GM13976 (cell line): ENCODE measurements at regions not wholly inside any gene's neighbourhood (a gene's known extent, or its start where the extent isn't known, plus 50 kb on each side); places are given as distances from the start of the nearest gene placed in this dataset.

ENCODE experiments used
- DNase-seq: peaks from one replicate; pipeline ENCODE4 v3.0.0; 2012; ENCODE audit warnings: low spot score
- CTCF ChIP-seq: IDR thresholded peaks from 2 replicates; pipeline ENCODE4 v1.5.1; 2012; ENCODE audit warnings: borderline replicate concordance, mild to moderate bottlenecking; ENCODE audit not compliant: insufficient read depth; ENCODE audit errors: extremely low read depth, missing control alignments, control extremely low read depth
- in situ Hi-C: fragments of 300-500 bp; cut with MboI; formaldehyde crosslinking; loops from one replicate; pipeline ENCODE4 v1.12.0; 2022; ENCODE audit warnings: low sequenced_read_pairs, mixed read lengths, inconsistent platforms; ENCODE audit not compliant: unreplicated experiment

DNA sequence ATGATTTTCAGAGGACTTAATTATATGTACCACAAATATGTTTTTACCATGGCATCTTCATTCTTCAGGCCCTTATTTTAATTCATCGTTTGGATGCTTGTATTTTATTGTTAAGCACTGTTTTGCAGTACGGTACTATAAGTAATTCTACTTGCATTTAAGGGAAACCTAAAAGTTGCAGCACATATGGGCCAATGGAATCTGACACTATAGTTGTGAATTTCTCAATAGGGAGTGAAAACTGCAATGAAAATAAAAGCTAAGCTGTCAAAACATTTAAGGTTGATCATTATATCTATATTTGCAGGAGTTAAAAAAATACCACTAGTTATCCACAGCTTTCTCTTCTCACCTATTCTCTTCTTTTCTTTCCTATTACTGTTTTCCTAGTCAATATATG lies 1071.8 kb downstream of the MAT2B start:
- TF ChIP-seq CTCF: no peak
- in situ Hi-C loops: no loop called here
- no peak for DNase-seq

- in situ Hi-C loops: no loop called here
- no peak for TF ChIP-seq CTCF
- no peak for DNase-seq
Observed at GRCh38 chr5:164577742-164578141, 1072.3 kb downstream of the MAT2B start.

- no peak for DNase-seq
- in situ Hi-C loops: no loop called here
- TF ChIP-seq CTCF: no peak
Observed at GRCh38 chr5:164578401-164578800, 1073.0 kb downstream of the MAT2B start.

DNA sequence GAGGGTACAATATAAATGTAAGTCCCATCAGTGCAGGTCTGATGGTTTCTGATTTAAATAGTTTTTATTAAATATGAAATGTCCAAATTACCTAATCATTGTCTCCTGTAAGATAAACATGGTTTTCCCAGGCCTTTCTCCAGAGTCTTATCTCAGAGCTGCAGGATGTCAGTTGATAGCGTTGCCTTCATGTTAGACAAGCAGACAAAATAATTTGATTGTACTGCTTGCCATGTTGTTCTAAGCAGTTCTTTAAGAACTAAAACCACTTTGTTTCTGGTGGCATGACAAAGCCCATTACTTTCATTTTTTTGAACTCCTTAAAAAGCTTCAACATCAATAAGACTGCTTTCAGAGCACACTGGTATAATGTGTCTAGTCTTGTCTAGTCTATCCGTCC lies 1073.5 kb downstream of the MAT2B start:
- in situ Hi-C loops: no loop called here
- DNase-seq: no peak

GRCh38 chr5:164580155-164580554 lies 1074.7 kb downstream of the MAT2B start:
- DNase-seq: no peak
- no peak for TF ChIP-seq CTCF
- in situ Hi-C loops: no loop called here

More for the DNA sequence above, 1073.5 kb downstream of the MAT2B start:
- no peak for TF ChIP-seq CTCF

GRCh38 chr5:164581889-164582288 lies 1076.5 kb downstream of the MAT2B start:
- in situ Hi-C loops: no loop called here
- TF ChIP-seq CTCF: no peak
- no peak for DNase-seq

DNA sequence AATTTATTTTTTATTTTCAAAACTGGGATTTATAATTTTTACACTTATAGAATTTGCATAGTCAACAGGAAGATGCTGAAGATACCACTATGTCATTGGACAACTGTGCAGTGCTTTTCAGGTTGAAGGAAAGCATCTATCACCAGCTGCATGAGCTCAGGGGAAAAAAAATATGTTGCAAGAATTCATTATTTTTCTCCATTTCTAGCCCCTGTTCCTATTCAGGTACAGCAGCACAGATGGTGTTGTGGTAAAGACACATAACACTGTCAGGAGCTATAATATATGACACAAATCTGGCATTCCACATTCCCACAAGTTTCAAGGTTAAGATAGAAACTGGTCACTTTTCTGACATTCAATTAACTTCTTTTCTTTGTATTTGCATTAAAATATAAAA lies 1088.6 kb downstream of the MAT2B start:
- DNase-seq: no peak
- in situ Hi-C loops: no loop called here
- TF ChIP-seq CTCF: no peak
